CD14-positive monocyte (primary cell): ENCODE measurements at regions not wholly inside any gene's neighbourhood (a gene's known extent, or its start where the extent isn't known, plus 50 kb on each side); places are given as distances from the start of the nearest gene placed in this dataset.

Experiments
- DNase-seq, 3 donors: peaks; one replicate each; pipeline ENCODE4 v3.0.0-alpha.2; 2011 to 2022
- H2AFZ ChIP-seq: 2 replicates; pipeline ENCODE4 v1.6.0; 2012; ENCODE audit warnings: mild to moderate bottlenecking, low read depth, low read length, inconsistent platforms; ENCODE audit not compliant: insufficient read depth, poor library complexity, severe bottlenecking
- H3K27ac ChIP-seq, 2 donors: 1 replicate in 1 of 2; 2 replicates in 1 of 2; pipeline ENCODE4 v1.5.1; 2012 to 2013; ENCODE audit warnings: low read length in 2 of 2, control low read depth in 1 of 2, inconsistent platforms in 1 of 2, low read depth in 1 of 2, mild to moderate bottlenecking in 1 of 2
- H3K27me3 ChIP-seq, 2 donors: one replicate each; pipeline versions ENCODE4 v1.6.0 to v1.6.1; 2011 to 2013; ENCODE audit warnings: low read length in 2 of 2; ENCODE audit not compliant: control insufficient read depth in 2 of 2, insufficient read depth in 2 of 2
- H3K36me3 ChIP-seq, 2 donors: replicated peaks in 1 of 2; 1 replicate in 1 of 2; 2 replicates in 1 of 2; pipeline versions ENCODE4 v1.5.1 to v1.6.1; 2012 to 2013; ENCODE audit warnings: low read length in 2 of 2, control low read depth in 1 of 2, inconsistent platforms in 1 of 2, mild to moderate bottlenecking in 1 of 2; ENCODE audit not compliant: insufficient read depth in 2 of 2, control insufficient read depth in 1 of 2
- H3K4me1 ChIP-seq, 2 donors: 1 replicate in 1 of 2; 2 replicates in 1 of 2; pipeline versions ENCODE4 v1.5.1 to v1.6.1; 2012 to 2013; ENCODE audit warnings: low read length in 2 of 2, control low read depth in 1 of 2, inconsistent platforms in 1 of 2, mild to moderate bottlenecking in 1 of 2, moderate library complexity in 1 of 2; ENCODE audit not compliant: insufficient read depth in 2 of 2, control insufficient read depth in 1 of 2
- H3K4me2 ChIP-seq: replicated peaks from 2 replicates; pipeline ENCODE3; 2012; ENCODE audit warnings: low read length, moderate library complexity, mild to moderate bottlenecking; ENCODE audit not compliant: poor library complexity, severe bottlenecking; ENCODE audit errors: extremely low read depth
- H3K4me3 ChIP-seq, 3 experiments: fragments of 200-600 bp in 1 of 3; sonication (generic) in 1 of 3; replicated peaks in 1 of 3; 1 replicate in 2 of 3; 2 replicates in 1 of 3; pipeline ENCODE4 v1.5.1; 2011 to 2013; ENCODE audit warnings: low read length in 3 of 3, mild to moderate bottlenecking in 3 of 3, control low read depth in 2 of 3, low read depth in 2 of 3, inconsistent platforms in 1 of 3, moderate library complexity in 1 of 3
- H3K79me2 ChIP-seq: 2 replicates; pipeline ENCODE4 v1.6.0; 2012; ENCODE audit warnings: mild to moderate bottlenecking, control low read depth, inconsistent platforms, low read length, moderate library complexity; ENCODE audit not compliant: insufficient read depth
- H3K9ac ChIP-seq: 2 replicates; pipeline ENCODE4 v1.6.0; 2017; ENCODE audit warnings: low read length, mild to moderate bottlenecking; ENCODE audit not compliant: insufficient read depth, poor library complexity, severe bottlenecking
- H3K9me3 ChIP-seq, 2 donors: replicated peaks in 1 of 2; 1 replicate in 1 of 2; 2 replicates in 1 of 2; pipeline versions ENCODE4 v1.5.1 to v1.6.1; 2012 to 2013; ENCODE audit warnings: low read length in 2 of 2, control low read depth in 1 of 2; ENCODE audit not compliant: control insufficient read depth in 1 of 2, insufficient read depth in 1 of 2
- H4K20me1 ChIP-seq: 2 replicates; pipeline ENCODE4 v1.6.0; 2012; ENCODE audit warnings: mild to moderate bottlenecking, low read length, control low read depth, moderate library complexity; ENCODE audit not compliant: insufficient read depth
- H3K27ac Mint-ChIP-seq, 7 donors: one replicate each; pipeline ENCODE4 v1.8.0; 2020; ENCODE audit warnings: mild to moderate bottlenecking in 7 of 7, mixed read lengths in 7 of 7, moderate library complexity in 6 of 7, inconsistent platforms in 2 of 7
- H3K27me3 Mint-ChIP-seq, 3 donors: one replicate each; pipeline ENCODE4 v1.8.0; 2021 to 2022; ENCODE audit warnings: low read depth in 3 of 3, mild to moderate bottlenecking in 3 of 3, mixed read lengths in 3 of 3, moderate library complexity in 3 of 3, inconsistent platforms in 1 of 3
- H3K36me3 Mint-ChIP-seq, 2 donors: one replicate each; pipeline ENCODE4 v1.8.0; 2020; ENCODE audit warnings: mixed read lengths in 2 of 2, inconsistent platforms in 1 of 2, mild to moderate bottlenecking in 1 of 2
- H3K4me1 Mint-ChIP-seq: one replicate; pipeline ENCODE4 v1.8.0; 2020; ENCODE audit warnings: mild to moderate bottlenecking, mixed read lengths
- H3K4me3 Mint-ChIP-seq, 2 donors: one replicate each; pipeline ENCODE4 v1.8.0; 2020; ENCODE audit warnings: mild to moderate bottlenecking in 2 of 2, mixed read lengths in 2 of 2, moderate library complexity in 1 of 2
- H3K9me3 Mint-ChIP-seq, 7 donors: one replicate each; pipeline ENCODE4 v1.8.0; 2020 to 2022; ENCODE audit warnings: mixed read lengths in 7 of 7, mild to moderate bottlenecking in 6 of 7, moderate library complexity in 6 of 7, inconsistent platforms in 2 of 7
- WGBS: methylation state at CpG from one replicate; pipeline ENCODE4 v1.1.5; 2013; ENCODE audit warnings: missing lambda C conversion rate; ENCODE audit not compliant: insufficient coverage; 5-methylcytosine and 5-hydroxymethylcytosine counted together
- intact Hi-C, 2 donors: fragments of 100-400 bp; cut with micrococcal nuclease; formaldehyde crosslinking; loops; one replicate each; pipeline versions ENCODE4 v1.15.0 to v1.15.1; 2023
- TF ChIP-seq, protein P1 (sequence below): fragments of 200-600 bp; IDR thresholded peaks from one replicate; pipeline ENCODE4 v1.8.0; 2022; ENCODE audit warnings: antibody characterized with exemption, mild to moderate bottlenecking

DNA sequence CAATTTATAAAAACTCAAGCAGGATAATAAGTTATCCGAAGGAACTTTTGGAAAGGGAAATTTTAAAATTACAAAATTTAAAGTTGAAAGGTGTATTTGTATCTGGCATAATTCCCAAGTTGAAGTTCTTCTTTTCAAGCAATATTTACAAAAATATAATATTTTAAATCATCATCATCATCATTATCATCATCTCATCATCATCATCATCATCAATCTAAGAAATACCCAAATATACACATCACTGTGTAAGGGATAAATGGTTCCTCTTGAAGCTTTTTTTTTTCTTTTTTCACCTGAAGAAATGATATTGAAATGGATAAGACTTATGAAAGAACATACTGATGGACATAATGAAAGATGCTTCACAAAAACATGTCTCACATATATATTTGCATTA is 254.9 kb upstream of the ARRDC3 start:
- Mint-ChIP-seq H3K4me3 (no peak overlapping the region), H3K27ac (no peak overlapping the region), H3K4me1 (no peaks in the 10 kb centered on the region), H3K27me3 (peaks cover 0 to 6% (median 0%) of the 10 kb centered on the region in 3 donors), H3K36me3 (no peaks in the 10 kb centered on the region), H3K9me3 (no peaks in the 10 kb centered on the region)
- no peak overlapping the region for H2AFZ ChIP-seq
- H3K79me2 ChIP-seq, result no peaks in the 10 kb centered on the region
- no peaks in the 10 kb centered on the region for H3K27me3 ChIP-seq
- no peak overlapping the region for H3K4me2 ChIP-seq
- no peak overlapping the region for H3K27ac ChIP-seq
- DNase-seq, result no peak
- no peaks in the 10 kb centered on the region for H3K4me1 ChIP-seq
- H3K9ac ChIP-seq, result no peak overlapping the region
- no peak overlapping the region for H3K4me3 ChIP-seq
- intact Hi-C loops, result no loop called here
- H4K20me1 ChIP-seq, result no peaks in the 10 kb centered on the region
- no peaks in the 10 kb centered on the region for H3K36me3 ChIP-seq
- no peaks in the 10 kb centered on the region for H3K9me3 ChIP-seq
- TF ChIP-seq, protein P1, sequence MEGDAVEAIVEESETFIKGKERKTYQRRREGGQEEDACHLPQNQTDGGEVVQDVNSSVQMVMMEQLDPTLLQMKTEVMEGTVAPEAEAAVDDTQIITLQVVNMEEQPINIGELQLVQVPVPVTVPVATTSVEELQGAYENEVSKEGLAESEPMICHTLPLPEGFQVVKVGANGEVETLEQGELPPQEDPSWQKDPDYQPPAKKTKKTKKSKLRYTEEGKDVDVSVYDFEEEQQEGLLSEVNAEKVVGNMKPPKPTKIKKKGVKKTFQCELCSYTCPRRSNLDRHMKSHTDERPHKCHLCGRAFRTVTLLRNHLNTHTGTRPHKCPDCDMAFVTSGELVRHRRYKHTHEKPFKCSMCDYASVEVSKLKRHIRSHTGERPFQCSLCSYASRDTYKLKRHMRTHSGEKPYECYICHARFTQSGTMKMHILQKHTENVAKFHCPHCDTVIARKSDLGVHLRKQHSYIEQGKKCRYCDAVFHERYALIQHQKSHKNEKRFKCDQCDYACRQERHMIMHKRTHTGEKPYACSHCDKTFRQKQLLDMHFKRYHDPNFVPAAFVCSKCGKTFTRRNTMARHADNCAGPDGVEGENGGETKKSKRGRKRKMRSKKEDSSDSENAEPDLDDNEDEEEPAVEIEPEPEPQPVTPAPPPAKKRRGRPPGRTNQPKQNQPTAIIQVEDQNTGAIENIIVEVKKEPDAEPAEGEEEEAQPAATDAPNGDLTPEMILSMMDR, result no peak
- WGBS, result no CpG with 5 or more reads among the region's 1 CpG

DNA sequence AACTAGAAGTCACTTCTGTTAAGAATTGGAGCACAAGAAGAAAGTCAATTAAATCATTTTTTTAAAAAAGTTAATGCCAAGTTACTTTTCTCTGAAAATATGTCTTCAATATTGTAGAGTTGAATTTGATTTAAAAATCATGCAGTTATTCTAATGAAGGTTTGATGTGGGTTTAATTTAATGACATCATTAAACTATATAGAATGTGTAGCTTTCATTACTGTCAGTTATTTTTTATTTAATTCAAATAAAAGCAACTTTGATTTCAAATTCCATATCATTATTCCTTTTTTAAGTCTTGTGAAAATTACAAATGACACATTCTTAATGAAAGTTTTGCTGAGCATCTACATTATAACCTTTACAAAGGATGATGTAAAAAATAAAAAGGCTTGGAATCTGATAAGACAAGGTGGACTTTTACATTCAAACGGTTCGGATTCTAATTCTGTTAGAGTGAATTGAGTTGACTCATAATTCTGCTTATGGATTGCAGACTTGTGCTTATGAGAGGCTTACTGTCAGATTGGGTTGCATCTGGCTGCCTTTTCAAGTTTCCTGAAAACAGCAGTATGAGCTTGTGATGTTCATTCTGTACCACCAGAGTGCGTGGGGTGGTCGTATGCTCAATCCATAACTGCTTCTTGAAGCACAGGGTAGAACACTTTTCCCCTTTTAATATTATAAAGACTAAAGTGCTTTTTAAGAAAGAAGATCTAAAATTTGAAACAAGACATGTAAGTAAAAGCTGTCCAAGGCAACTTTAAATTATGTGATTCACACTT is 253.0 kb upstream of the ARRDC3 start:
- H3K9ac ChIP-seq, result no peak overlapping the region

More for the DNA sequence above, 253.0 kb upstream of the ARRDC3 start:
- Mint-ChIP-seq H3K27ac (no peak overlapping the region), H3K36me3 (no peaks in the 10 kb centered on the region), H3K9me3 (no peaks in the 10 kb centered on the region), H3K4me1 (no peaks in the 10 kb centered on the region), H3K4me3 (no peak overlapping the region), H3K27me3 (peaks cover 0 to 6% (median 0%) of the 10 kb centered on the region in 3 donors)
- intact Hi-C loops, result no loop called here
- TF ChIP-seq, protein P1, result no peak
- no peak overlapping the region for H3K4me2 ChIP-seq
- H3K9me3 ChIP-seq, result no peaks in the 10 kb centered on the region
- H3K4me3 ChIP-seq, result no peak overlapping the region
- 93% methylated on average over 2 of the region's 4 CpGs for WGBS
- no peaks in the 10 kb centered on the region for H4K20me1 ChIP-seq
- no peaks in the 10 kb centered on the region for H3K4me1 ChIP-seq
- no peak for DNase-seq
- H3K27me3 ChIP-seq, result no peaks in the 10 kb centered on the region
- no peak overlapping the region for H2AFZ ChIP-seq
- H3K79me2 ChIP-seq, result no peaks in the 10 kb centered on the region
- H3K27ac ChIP-seq, result no peak overlapping the region
- H3K36me3 ChIP-seq, result no peaks in the 10 kb centered on the region
